Astrocyte (in vitro differentiated cells and primary cell): ENCODE measurements at regions not wholly inside any gene's neighbourhood (a gene's known extent, or its start where the extent isn't known, plus 50 kb on each side); places are given as distances from the start of the nearest gene placed in this dataset.

ENCODE experiments used
- EZH2 ChIP-seq: IDR thresholded peaks from 2 replicates; pipeline ENCODE4 v1.6.1; 2012; ENCODE audit warnings: mild to moderate bottlenecking, low read length, inconsistent platforms; ENCODE audit not compliant: insufficient read depth
- TF ChIP-seq, protein P1 (sequence below): IDR thresholded peaks from 2 replicates; pipeline ENCODE4 v1.5.1; 2011; ENCODE audit warnings: low read depth, mild to moderate bottlenecking, inconsistent platforms, low read length, moderate library complexity; ENCODE audit not compliant: insufficient read depth

DNA sequence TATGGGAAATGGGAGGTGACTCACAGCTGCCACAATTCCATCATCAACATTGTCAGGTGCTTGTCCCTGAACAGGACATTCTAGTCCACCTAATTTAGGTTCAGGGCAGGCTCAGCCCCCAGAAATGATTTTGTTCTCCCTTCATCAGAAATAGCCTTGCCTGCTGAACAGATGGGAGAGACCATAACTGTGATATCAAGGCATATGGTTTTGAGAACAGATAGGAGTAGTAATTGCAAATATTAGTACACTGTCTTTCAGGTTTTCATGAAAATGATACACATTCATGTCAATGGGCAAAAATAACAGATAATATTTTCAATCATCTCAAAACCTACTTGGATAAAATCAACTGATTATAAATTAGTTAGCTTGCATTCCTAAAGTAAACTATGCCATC, 316.5 kb downstream of the MBD2 start:
- TF ChIP-seq, protein P1, sequence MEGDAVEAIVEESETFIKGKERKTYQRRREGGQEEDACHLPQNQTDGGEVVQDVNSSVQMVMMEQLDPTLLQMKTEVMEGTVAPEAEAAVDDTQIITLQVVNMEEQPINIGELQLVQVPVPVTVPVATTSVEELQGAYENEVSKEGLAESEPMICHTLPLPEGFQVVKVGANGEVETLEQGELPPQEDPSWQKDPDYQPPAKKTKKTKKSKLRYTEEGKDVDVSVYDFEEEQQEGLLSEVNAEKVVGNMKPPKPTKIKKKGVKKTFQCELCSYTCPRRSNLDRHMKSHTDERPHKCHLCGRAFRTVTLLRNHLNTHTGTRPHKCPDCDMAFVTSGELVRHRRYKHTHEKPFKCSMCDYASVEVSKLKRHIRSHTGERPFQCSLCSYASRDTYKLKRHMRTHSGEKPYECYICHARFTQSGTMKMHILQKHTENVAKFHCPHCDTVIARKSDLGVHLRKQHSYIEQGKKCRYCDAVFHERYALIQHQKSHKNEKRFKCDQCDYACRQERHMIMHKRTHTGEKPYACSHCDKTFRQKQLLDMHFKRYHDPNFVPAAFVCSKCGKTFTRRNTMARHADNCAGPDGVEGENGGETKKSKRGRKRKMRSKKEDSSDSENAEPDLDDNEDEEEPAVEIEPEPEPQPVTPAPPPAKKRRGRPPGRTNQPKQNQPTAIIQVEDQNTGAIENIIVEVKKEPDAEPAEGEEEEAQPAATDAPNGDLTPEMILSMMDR = no peak
- TF ChIP-seq EZH2 = no peak
